ENCODE measurements at regions not wholly inside any gene's neighbourhood (a gene's known extent, or its start where the extent isn't known, plus 50 kb on each side); places are given as distances from the start of the nearest gene placed in this dataset.
"Not testable (repeated sequence)": the region's sequence is repeated elsewhere in the genome, so short reads cannot be mapped to it uniquely, and the experiment has no call there.

- H3K4me3 ChIP-seq (ENCODE audit: low read depth, low read length) = no peak overlapping the region
- no peak for DNase-seq (ENCODE audit: low read depth)
- no peak for TF ChIP-seq POLR2A (IDR thresholded peaks at IDR 0.05; ENCODE audit: extremely low read depth, insufficient read length)
- TF ChIP-seq MYC (IDR thresholded peaks at IDR 0.05; ENCODE audit: low read depth, low read length) = no peak
- TF ChIP-seq CTCF (IDR thresholded peaks at IDR 0.05; ENCODE audit: low read depth, low read length) = no peak
- no peak for TF ChIP-seq MAX (IDR thresholded peaks at IDR 0.05; ENCODE audit: low read depth, low read length)
Measured at GRCh38 chr2:126117886-126118285, 538.1 kb upstream of the GYPC start.

- TF ChIP-seq MAX (IDR thresholded peaks at IDR 0.05; ENCODE audit: low read depth, low read length) (no peak), MYC (IDR thresholded peaks at IDR 0.05; ENCODE audit: low read depth, low read length) (no peak), POLR2A (IDR thresholded peaks at IDR 0.05; ENCODE audit: extremely low read depth, insufficient read length) (no peak), CTCF (IDR thresholded peaks at IDR 0.05; ENCODE audit: low read depth, low read length) (no peak)
- DNase-seq (ENCODE audit: low read depth) = no peak
- H3K4me3 ChIP-seq (ENCODE audit: low read depth, low read length) = no peak overlapping the region
Measured at GRCh38 chr2:126145752-126146151, 510.2 kb upstream of the GYPC start.

GRCh38 chr2:126154256-126154785 lies 501.6 kb upstream of the GYPC start:
- no peak for DNase-seq (ENCODE audit: low read depth)
- no peak overlapping the region for H3K4me3 ChIP-seq (ENCODE audit: low read depth, low read length)
- TF ChIP-seq MYC (IDR thresholded peaks at IDR 0.05; ENCODE audit: low read depth, low read length) (no peak), CTCF (IDR thresholded peaks at IDR 0.05; ENCODE audit: low read depth, low read length) (no peak), MAX (IDR thresholded peaks at IDR 0.05; ENCODE audit: low read depth, low read length) (no peak), POLR2A (IDR thresholded peaks at IDR 0.05; ENCODE audit: extremely low read depth, insufficient read length) (no peak)

- H3K4me3 ChIP-seq (ENCODE audit: low read depth, low read length); DNase-seq (ENCODE audit: low read depth): not testable (repeated sequence)
Measured at GRCh38 chr2:126160950-126161349, 495.0 kb upstream of the GYPC start.

GRCh38 chr2:126172631-126173184 lies 483.2 kb upstream of the GYPC start:
- TF ChIP-seq POLR2A (IDR thresholded peaks at IDR 0.05; ENCODE audit: extremely low read depth, insufficient read length) (no peak), MYC (IDR thresholded peaks at IDR 0.05; ENCODE audit: low read depth, low read length) (no peak), MAX (IDR thresholded peaks at IDR 0.05; ENCODE audit: low read depth, low read length) (no peak), CTCF (IDR thresholded peaks at IDR 0.05; ENCODE audit: low read depth, low read length) (no peak)
- H3K4me3 ChIP-seq (ENCODE audit: low read depth, low read length) = no peak overlapping the region
- no peak for DNase-seq (ENCODE audit: low read depth)

GRCh38 chr2:126175222-126175621 lies 480.7 kb upstream of the GYPC start:
- no peak for DNase-seq (ENCODE audit: low read depth)
- no peak for TF ChIP-seq POLR2A (IDR thresholded peaks at IDR 0.05; ENCODE audit: extremely low read depth, insufficient read length)
- no peak for TF ChIP-seq MAX (IDR thresholded peaks at IDR 0.05; ENCODE audit: low read depth, low read length)
- TF ChIP-seq MYC (IDR thresholded peaks at IDR 0.05; ENCODE audit: low read depth, low read length) = no peak
- TF ChIP-seq CTCF (IDR thresholded peaks at IDR 0.05; ENCODE audit: low read depth, low read length) = no peak

More at GRCh38 chr2:126175222-126175621, 480.7 kb upstream of the GYPC start:
- no peak overlapping the region for H3K4me3 ChIP-seq (ENCODE audit: low read depth, low read length)

All from NB4 (cell line).